HepG2 (cell line): ENCODE measurements at regions not wholly inside any gene's neighbourhood (a gene's known extent, or its start where the extent isn't known, plus 50 kb on each side); places are given as distances from the start of the nearest gene placed in this dataset.

Experiments
- ELF4 ChIP-seq: sonication (generic); formaldehyde crosslinking; IDR thresholded peaks from 2 replicates; pipeline ENCODE4 v1.5.0; 2020; ENCODE audit warnings: missing genetic modification reagents, mild to moderate bottlenecking, moderate library complexity, borderline replicate concordance
- EP300 ChIP-seq, 3 experiments: sonication (generic) in 1 of 3; formaldehyde crosslinking in 1 of 3; IDR thresholded peaks; 2 replicates each; pipeline versions ENCODE4 v1.5.1 to v1.6.1; 2011 to 2020; ENCODE audit warnings: low read depth in 2 of 3, low read length in 2 of 3, borderline replicate concordance in 1 of 3, improper control_type of control experiment in 1 of 3, mild to moderate bottlenecking in 1 of 3, missing genetic modification reagents in 1 of 3, moderate library complexity in 1 of 3
- IRF9 ChIP-seq: sonication (generic); formaldehyde crosslinking; IDR thresholded peaks from 2 replicates; pipeline ENCODE4 v1.8.0; 2022; ENCODE audit warnings: missing genetic modification reagents, mild to moderate bottlenecking, borderline replicate concordance
- MED13 ChIP-seq: sonication (generic); formaldehyde crosslinking; IDR thresholded peaks from 2 replicates; pipeline ENCODE4 v1.5.0; 2020; ENCODE audit warnings: missing genetic modification reagents
- NFE2L1 ChIP-seq: sonication (generic); formaldehyde crosslinking; IDR thresholded peaks from 2 replicates; pipeline ENCODE4 v1.4.0; 2020; ENCODE audit warnings: missing genetic modification reagents, mild to moderate bottlenecking, borderline replicate concordance
- PBX3 ChIP-seq: sonication (generic); formaldehyde crosslinking; IDR thresholded peaks from 2 replicates; pipeline ENCODE4 v1.8.1; 2023; ENCODE audit warnings: missing genetic modification reagents, inconsistent platforms, borderline replicate concordance
- POLR2A ChIP-seq, 2 experiments: IDR thresholded peaks; 2 replicates each; pipeline ENCODE4 v1.6.1; 2011; ENCODE audit warnings: low read depth in 2 of 2, low read length in 2 of 2, mild to moderate bottlenecking in 1 of 2, moderate library complexity in 1 of 2; ENCODE audit not compliant: insufficient read depth in 1 of 2
- SP2 ChIP-seq: sonication (generic); formaldehyde crosslinking; IDR thresholded peaks from 2 replicates; pipeline ENCODE4 v1.5.1; 2020; ENCODE audit warnings: mild to moderate bottlenecking, missing genetic modification reagents
- SRSF4 ChIP-seq: fragments of 200-400 bp; formaldehyde crosslinking; IDR thresholded peaks from one replicate; pipeline ENCODE4 v1.6.1; 2018; ENCODE audit warnings: mild to moderate bottlenecking, low read depth, low read length, moderate library complexity; ENCODE audit not compliant: poor library complexity, severe bottlenecking
- TCF7 ChIP-seq: sonication (generic); IDR thresholded peaks from 2 replicates; pipeline ENCODE4 v1.6.1; 2016; ENCODE audit warnings: antibody characterized with exemption, low read depth
- ZBTB14 ChIP-seq: sonication (generic); formaldehyde crosslinking; IDR thresholded peaks from 2 replicates; pipeline ENCODE4 v1.4.0; 2020; ENCODE audit warnings: missing genetic modification reagents
- ZNF782 ChIP-seq: sonication (generic); formaldehyde crosslinking; IDR thresholded peaks from 2 replicates; pipeline ENCODE4 v1.4.0; 2020; ENCODE audit warnings: missing genetic modification reagents, mild to moderate bottlenecking, borderline replicate concordance
- TF ChIP-seq, protein P1 (sequence below): sonication (generic); formaldehyde crosslinking; IDR thresholded peaks from 2 replicates; pipeline ENCODE4 v1.4.0; 2020; ENCODE audit warnings: missing genetic modification reagents, borderline replicate concordance

- TF ChIP-seq SP2, result no peak
- TF ChIP-seq NFE2L1, result no peak
- no peak for TF ChIP-seq TCF7
- TF ChIP-seq ZNF782 (CRISPR knock-in tag), result no peak
- TF ChIP-seq ZBTB14 (CRISPR knock-in tag), result no peak
- no peak for TF ChIP-seq EP300 (IDR thresholded peaks at IDR 0.05; ENCODE audit: low read depth in 2 of 2, low read length in 2 of 2)
- no peak for TF ChIP-seq EP300 (CRISPR knock-in tag; IDR thresholded peaks at IDR 0.05; ENCODE audit: borderline replicate concordance)
- no peak for TF ChIP-seq PBX3
- TF ChIP-seq SRSF4, result no peak
- no peak for TF ChIP-seq ELF4 (CRISPR knock-in tag)
- TF ChIP-seq POLR2A (IDR thresholded peaks at IDR 0.05; ENCODE audit: insufficient read depth in 1 of 2, low read depth in 2 of 2, low read length in 2 of 2), result no peak
- TF ChIP-seq, protein P1, sequence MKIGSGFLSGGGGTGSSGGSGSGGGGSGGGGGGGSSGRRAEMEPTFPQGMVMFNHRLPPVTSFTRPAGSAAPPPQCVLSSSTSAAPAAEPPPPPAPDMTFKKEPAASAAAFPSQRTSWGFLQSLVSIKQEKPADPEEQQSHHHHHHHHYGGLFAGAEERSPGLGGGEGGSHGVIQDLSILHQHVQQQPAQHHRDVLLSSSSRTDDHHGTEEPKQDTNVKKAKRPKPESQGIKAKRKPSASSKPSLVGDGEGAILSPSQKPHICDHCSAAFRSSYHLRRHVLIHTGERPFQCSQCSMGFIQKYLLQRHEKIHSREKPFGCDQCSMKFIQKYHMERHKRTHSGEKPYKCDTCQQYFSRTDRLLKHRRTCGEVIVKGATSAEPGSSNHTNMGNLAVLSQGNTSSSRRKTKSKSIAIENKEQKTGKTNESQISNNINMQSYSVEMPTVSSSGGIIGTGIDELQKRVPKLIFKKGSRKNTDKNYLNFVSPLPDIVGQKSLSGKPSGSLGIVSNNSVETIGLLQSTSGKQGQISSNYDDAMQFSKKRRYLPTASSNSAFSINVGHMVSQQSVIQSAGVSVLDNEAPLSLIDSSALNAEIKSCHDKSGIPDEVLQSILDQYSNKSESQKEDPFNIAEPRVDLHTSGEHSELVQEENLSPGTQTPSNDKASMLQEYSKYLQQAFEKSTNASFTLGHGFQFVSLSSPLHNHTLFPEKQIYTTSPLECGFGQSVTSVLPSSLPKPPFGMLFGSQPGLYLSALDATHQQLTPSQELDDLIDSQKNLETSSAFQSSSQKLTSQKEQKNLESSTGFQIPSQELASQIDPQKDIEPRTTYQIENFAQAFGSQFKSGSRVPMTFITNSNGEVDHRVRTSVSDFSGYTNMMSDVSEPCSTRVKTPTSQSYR (CRISPR knock-in tag), result no peak
- no peak for TF ChIP-seq MED13
- TF ChIP-seq IRF9, result no peak
Observed at GRCh38 chr15:61657461-61657860, 402.8 kb downstream of the VPS13C start.
